ENCODE measurements at regions not wholly inside any gene's neighbourhood (a gene's known extent, or its start where the extent isn't known, plus 50 kb on each side); places are given as distances from the start of the nearest gene placed in this dataset.
"Not testable (repeated sequence)": the region's sequence is repeated elsewhere in the genome, so short reads cannot be mapped to it uniquely, and the experiment has no call there.

DNA sequence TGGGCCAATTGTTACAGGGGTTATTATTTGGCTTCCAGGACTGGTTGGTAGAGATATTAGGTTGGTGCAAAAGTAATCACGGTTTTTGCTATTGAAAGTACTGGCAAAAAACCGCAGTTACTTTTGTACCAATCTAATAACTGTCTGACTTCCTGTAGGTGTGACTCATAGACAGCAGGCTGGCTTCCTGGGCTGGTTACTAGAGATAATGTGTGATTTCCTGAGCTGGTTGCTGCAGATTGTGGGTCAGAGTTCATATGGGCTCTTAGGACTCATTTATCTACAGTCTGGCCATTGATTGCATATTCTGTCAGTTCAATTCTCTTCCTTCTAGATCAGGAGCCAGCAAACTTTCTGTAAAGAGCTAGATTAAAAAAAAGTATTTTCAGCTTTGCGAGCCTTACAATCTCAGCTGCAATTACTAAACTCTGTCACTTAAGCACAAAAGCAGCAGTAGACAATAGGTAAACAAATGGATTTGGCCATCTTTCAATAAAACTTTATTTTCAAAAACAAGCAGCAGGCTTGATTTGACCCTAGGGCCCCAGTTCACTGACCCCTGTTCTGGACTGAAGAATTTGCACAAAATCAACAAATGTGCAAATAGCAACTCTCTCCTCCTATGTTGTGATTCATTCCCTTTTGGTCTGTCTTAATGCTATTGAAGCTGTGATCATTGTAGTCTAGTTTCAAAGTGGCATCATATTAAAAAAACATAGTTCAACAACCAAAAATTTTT, 50.8 kb upstream of the BOD1L1 start:
- no peak for DNase-seq (ENCODE audit: low read depth in 2 of 2)

DNA sequence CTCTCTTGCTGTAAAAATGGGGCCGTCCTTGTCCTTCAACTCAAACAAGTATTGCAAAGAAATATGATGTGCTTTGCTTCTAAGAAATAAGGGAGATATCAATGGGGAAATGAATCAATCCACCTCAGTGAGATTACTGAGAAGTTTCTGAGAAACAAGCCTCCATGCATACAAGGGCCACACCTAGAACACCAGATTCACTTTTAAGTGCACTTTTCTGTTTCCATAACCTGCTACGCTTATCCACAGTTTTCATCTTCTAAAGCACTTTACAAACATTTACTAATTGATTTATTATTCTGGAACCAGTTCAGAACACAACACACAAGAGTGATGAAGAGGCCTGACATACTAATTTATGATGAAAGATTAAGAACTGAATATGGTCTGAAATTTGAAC, 54.0 kb upstream of the BOD1L1 start:
- no peak for DNase-seq (ENCODE audit: low read depth in 2 of 2)

DNA sequence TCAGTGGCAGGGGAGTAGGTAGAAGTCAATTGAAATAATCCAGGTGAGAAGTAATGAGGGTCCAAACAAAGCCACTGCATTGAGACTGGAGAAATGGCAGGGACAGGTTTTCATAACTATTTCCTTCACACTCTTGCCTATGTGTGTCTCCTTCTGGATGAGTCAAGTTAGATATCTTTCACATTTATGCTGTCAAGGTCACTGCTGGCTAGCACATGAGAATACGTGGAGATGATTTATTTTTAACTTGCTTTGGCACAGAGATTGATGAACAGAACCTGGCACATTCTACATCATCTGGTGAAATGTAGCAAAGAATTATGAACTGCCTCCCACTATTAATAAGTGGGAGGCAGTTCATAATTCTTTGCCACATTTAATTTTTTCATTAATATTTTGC, 66.7 kb upstream of the BOD1L1 start:
- no peak for DNase-seq (ENCODE audit: low read depth in 2 of 2)

DNA sequence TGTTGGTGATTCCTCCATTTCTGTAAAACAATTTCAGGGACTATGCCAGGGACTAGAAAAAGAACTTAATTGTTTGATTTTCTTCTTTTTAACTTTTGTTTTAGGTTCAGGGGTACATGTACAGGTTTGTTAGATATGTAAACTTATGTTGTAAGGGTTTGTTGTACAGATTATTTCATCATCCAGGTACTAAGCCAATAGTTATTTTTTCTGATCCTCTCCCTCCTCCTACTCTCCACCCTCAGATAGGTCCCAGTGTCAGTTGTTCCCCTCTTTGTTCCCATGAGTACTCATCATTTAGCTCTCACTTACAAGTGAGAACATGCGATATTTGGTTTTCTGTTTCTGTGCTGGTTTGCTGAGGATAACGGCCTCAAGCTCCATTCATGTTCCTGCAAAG, 70.8 kb upstream of the BOD1L1 start:
- DNase-seq (ENCODE audit: low read depth in 2 of 2): no peak

DNA sequence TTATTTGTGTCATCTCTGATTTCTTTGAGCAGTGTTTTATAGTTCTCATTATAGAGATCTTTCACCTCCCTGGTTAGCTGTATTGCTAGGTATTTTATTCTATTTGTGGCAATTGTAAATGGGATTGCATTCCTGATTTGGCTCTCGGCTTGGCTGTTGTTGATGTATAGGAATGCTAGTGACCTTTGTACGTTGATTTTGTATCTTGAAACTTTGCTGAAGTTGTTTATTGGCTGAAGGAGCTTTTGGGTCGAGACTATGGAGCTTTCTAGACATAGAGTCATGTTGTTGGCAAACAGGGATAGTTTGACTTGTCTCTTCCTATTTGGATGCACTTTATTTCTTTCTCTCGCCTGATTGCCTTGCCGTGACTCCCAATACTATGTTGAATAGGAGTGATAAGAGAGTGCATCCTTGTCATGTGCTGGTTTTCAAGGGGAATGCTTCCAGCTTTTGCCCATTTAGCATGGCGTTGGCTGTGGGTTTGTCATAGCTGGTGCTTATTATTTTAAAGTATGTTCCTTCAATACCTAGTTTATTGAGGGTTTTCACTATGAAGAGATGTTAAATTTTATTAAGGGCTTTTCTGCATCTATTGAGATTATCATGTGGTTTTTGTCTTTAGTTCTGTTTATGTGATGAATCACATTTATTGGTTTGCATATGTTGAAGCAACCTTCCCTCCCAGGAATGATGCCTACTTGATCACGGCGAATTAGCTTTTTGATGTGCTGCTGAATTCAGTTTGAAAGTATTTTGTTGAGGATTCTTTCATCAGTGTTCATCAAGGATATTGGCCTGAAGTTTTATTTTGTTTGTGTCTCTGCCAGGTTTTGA, 72.7 kb upstream of the BOD1L1 start:
- no peak for DNase-seq (ENCODE audit: low read depth in 2 of 2)

DNA sequence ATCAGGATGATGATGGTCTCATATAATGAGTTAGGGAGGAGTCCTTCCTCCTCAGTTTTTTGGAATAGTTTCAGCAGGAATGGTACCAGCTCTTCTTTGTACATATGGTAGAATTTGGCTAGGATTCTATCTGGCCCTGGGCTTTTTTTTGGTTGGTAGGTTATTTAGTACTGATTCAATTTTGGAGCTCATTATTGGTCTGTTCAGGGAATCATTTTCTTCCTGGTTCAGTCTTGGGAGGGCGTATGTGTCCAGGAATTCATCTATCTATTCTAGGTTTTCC, 73.3 kb upstream of the BOD1L1 start:
- not testable (repeated sequence) for DNase-seq (ENCODE audit: low read depth in 2 of 2)

DNA sequence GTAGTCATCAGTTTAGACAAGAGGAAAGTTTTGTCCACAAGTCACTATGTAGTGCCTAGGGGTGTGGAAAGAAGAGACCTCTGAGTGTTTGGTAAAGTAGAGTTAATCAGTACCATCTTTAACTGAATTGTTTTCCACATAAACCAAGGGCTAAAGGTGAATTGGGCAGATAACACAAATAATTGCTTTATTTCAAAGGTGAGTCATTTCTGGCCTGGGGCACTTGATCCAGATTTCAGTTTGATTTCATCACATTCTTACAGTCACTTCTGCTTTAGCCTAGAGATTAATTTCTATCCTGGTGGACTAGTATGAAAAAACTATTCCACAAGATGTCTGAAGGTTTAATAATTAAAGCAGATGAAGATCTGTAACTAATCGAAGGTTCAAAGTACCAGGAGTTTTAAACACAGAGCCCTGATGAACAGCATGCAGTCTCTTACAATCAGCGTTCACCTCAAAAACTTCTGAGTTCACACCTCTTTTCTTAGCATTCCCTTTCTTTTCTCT, 74.5 kb upstream of the BOD1L1 start:
- DNase-seq (ENCODE audit: low read depth in 2 of 2): no peak

DNA sequence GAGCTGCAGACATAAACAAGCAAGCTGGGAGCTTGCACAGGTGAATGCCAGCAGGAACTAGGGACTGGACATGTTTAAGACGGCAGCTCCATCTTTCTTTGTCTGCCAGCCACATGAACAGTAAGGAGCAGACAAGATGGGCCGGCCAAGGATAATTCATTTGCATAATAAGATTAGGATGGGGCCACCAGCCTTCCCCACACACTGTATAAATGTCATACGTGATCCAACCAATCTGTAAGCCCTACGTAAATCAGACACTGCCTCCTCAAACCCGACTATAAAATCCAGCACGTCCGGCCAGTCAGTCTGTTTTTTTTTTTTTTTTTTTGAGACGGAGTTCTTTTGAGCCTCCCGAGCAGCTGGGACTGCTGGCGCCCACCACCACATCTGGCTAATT, 75.6 kb upstream of the BOD1L1 start:
- no peak for DNase-seq (ENCODE audit: low read depth in 2 of 2)

DNA sequence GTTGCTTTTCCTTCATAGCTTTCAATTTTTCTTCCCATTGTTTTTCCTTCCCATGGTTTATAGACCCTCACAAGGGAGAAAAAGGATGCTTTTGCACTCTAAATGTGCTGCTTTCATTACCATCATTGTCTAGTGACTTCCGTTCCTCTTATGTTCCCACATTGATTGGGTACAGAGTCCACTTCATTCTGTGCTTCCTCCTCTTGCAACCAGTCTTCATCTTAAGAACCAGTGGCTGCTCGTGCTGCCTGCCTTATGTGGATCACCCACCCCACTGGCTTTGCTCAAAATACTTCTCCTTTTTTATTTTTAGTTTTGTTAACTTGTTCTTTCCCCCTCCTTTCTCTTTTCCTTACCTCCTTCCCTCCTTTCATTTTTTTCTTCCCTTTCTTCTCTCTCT, 76.5 kb upstream of the BOD1L1 start:
- DNase-seq (ENCODE audit: low read depth in 2 of 2): no peak

DNA sequence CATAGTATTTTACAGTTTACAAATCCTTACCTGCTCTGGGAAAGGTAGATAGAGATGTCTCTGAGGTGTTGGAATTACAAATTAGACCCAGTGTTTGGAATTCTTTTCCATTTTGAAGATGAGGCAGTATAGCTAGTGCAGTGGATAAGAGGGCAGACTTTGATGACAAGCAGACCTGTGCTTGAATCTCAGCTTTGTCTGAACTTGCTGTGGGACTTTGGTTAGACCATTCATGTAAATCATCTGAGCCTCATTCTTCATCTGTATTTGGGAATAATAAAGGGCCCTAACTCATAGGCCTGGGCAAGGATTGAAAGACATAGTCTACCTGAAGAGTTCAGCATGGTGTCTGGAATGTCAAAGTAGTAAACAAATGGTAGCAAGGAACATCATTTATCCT, 77.2 kb upstream of the BOD1L1 start:
- DNase-seq (ENCODE audit: low read depth in 2 of 2): no peak

DNA sequence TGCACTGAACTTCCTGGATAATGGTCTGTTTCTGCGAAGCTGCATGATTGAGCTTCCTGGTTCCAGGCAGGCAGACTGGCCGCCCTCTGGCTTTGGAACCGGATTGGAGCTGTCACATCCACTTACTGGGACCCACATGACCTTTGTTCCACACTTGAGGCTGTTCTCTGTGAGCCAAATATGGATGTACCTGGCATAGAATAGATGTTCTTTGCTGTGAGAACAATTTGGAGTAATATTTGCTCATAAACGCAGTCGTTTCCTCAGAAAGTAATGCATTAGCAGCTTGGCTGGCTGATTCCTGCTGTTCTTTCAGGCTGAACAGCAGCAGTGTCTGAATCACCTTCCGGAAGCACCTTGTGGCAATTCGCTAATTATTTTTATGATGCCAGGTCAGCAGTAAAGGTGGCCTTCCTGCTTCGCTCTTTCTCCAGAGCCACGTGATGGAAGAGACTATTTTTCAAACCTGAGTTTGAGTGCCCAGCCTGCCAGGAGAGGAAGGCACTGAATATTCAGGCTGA, 78.1 kb upstream of the BOD1L1 start:
- no peak for DNase-seq (ENCODE audit: low read depth in 2 of 2)

DNA sequence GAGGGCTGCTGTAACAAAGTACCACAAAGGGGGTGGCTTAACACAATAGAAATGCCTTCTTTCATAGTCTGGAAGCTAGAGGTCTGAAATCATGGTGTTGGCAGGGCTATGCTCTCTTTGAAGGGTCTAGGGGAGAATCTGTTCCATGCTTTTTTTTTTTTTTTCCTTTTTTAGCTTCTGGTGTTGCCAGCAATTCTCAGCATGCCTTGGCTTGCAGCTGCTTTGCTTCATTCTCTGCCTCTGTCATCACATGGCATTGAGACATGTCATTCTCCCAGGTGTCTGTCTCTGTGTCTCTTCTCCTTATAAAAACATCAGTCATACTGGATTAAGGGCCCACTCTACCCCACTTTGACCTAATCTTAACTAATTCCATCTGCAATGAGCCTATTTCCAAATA, 78.6 kb upstream of the BOD1L1 start:
- DNase-seq (ENCODE audit: low read depth in 2 of 2): no peak

DNA sequence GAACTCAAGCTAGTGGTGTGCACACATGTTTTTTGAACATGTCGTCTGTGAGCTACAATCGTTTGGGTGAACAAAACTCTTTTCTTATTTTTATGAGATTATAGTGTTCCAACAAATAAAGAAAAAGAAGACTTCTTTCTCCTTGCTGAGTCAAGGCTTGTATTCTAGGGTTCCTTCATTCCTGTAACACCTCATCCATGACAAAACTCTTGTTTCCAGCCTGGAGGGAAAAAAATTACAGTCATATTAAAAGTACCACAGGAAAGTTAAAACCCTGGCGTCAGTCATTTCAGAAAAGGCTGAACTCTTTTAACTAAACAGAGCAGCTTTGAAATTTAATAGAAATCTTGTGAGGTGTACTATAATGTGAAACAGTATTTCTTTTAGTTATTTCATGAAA, 79.2 kb upstream of the BOD1L1 start:
- no peak for DNase-seq (ENCODE audit: low read depth in 2 of 2)

DNA sequence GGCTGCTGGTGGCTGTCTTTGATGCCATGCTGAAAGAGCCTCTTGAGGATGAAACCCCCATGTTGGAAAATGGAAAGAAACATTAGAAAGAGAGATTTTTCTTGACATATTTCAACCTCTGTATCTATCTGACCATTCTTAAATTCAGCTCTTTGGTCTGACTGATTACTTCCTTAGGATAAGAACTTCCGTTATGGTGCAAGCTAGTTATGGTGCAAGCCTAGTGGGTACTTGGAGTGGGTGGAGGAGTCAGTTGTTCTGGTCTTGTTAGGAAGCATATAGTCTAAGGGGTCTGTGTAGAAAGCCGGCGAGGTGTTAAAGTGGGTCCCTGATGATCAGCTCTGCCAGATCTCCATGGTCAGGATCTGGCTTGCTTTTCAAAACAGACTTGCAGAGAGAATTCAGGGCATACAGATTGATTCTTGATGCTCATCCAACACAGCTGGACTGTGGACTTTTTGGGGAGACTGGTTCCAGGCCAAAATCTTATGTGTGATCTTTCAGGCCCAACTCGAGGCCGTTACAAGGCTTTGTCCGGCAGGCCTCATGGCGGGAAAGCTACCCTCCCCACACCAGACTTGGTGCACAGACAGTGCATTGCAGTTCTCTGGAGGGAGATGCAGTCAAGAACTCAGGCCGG, 82.8 kb upstream of the BOD1L1 start:
- no peak for DNase-seq (ENCODE audit: low read depth in 2 of 2)

DNA sequence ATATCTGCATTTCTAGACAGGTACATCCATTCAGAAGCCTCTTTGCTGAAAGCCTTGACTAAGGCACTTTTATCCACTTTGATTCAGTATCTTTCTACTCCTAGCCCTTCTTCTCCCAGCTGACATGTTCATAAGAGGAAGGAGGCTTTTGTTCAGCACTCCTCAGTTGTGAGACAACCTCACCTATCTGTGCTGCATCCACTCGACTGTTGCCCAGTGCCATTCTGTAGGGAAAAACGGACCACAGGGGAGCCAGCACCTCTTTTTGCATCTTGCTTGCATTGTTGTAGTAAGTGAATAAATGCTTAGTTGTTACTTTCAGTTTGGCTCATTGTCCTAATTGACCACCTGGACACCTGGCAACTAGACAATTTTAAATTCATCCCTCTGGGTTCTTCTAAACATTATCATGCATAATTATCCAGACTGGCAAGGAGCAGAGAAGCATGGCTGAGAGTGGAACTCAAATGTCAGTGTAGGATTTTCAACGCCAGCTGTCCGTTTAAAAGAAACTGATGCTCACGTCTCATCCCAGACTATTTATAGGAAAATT, 83.8 kb upstream of the BOD1L1 start:
- DNase-seq (ENCODE audit: low read depth in 2 of 2): no peak

DNA sequence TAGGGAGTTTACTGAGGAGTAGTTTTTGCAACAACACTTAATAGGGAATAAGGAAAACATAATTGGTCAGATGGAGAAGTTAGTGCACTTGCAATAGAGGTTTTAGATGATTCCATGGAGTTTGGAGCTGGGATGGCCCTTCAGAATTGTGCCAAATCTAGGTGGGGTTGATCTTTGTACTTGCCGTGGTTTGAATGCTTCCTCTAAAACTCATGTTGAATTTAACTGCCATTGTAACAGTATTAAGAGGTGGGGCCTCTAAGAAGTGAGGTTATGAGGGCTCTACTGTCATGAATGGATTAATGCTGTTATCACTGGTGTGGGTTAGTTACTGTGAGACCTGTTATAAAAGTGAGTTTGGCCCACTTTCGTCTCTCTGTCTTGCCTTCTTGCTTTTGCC, 94.4 kb upstream of the BOD1L1 start:
- DNase-seq (ENCODE audit: low read depth in 2 of 2): no peak

DNA sequence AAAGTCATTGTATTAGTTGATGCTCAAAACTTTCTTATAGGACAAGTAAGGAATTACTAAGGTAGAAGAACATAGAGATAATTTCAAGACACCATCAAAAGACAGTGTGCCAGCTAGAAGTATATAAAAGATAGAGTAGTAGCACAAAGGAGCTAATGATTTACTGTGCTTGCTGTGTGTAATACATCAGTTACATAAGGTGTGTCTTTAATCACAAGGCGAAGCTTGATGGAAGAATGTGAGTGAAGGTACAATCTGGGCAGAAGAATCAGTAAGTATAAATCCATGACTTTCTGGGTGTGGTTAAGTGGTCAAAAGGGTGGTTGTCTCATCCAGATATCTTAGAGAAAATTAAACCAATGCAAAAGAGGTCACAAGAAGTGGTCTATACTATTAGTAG, 95.1 kb upstream of the BOD1L1 start:
- no peak for DNase-seq (ENCODE audit: low read depth in 2 of 2)

DNA sequence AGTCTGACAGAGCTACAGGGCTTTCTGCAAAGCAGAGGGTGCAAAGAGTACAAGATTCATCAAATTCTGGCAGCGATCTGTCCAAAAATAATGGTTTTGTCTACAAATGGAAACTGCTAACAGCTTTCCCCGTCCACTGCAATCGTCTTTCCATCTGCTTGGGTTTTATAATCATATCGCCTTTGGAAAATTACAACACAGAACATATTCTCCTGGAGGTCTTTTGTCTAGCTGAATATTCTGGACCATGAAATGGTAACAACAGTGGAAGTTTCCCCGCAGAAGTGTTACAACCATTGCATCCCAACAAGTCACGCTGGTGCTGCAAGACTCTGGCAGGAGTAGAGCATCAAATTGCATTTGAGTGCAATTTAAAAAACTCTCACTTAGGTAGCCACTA, 101.2 kb upstream of the BOD1L1 start:
- DNase-seq (ENCODE audit: low read depth in 2 of 2): no peak

DNA sequence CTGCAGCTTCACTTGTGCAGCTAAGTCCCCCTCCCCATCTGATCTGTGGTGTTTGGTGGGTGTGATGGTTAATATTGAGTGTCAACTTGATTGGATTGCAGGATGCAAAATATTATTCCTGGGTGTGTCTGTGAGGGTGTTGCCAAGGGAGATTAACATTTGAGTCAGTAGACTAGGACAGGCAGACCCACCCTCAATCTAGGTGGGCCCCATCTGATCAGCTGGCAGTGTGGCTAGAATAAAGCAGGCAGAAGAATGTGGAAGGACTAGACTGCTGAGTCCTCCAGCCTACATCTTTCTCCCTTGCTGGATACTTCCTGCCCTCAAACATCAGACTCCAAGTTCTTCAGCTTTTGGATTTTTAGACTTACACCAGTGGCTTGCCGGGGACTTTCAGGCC, 103.5 kb upstream of the BOD1L1 start:
- no peak for DNase-seq (ENCODE audit: low read depth in 2 of 2)

DNA sequence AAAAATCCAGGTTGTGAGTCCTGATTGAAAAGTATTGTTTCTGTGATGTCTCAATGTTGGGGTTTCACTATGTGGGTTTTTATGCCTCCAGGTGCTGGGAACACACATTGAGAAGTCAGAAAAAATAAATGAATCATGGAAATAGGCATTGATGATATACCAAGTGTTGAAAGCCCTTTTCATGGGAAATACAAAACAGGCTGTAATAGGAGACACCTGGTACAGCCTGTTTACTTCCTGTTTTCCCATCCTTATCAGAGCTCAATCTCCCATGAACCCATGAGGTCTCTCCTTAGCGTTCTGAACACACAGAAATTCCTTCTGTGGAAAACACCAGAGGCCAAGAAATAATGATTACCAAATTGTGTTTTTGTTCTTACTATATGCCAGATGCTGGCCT, 106.3 kb upstream of the BOD1L1 start:
- no peak for DNase-seq (ENCODE audit: low read depth in 2 of 2)

DNA sequence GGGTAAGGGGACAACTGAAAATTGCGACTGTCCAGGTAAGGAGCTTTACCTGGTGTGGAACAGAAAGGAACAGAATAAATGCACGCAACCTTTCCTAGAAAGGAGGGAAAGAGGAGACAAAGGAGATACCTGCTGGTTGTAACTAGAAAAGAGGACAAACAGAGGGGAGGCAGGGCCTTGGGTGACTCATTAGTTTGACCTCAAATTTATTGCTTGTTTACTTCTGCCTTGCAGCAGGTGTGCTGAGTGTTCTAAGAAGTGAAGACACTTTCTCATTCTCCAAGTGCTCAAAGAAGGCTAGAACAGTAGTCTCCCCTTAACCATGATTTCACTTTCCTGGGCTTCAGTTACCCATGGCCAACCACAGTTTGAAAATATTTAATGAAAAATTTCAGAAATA, 123.1 kb upstream of the BOD1L1 start:
- no peak for DNase-seq (ENCODE audit: low read depth in 2 of 2)

DNA sequence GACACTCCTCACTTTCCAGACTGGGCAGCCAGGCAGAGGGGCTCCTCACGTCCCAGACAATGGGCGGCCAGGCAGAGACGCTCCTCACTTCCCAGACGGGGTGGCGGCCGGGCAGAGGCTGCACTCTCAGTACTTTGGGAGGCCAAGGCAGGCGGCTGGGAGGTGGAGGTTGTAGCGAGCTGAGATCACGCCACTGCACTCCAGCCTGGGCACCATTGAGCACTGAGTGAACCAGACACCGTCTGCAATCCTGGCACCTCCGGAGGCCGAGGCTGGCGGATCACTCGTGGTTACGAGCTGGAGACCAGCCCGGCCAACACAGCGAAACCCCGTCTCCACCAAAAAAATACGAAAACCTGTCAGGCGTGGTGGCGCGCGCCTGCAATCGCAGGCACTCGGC, 134.1 kb upstream of the BOD1L1 start:
- DNase-seq (ENCODE audit: low read depth in 2 of 2): not testable (repeated sequence)

All from stimulated activated CD4-positive, alpha-beta T cell treated with anti-CD3 and anti-CD28 coated beads, Interleukin-4, amount 100 ng/mL, for 48 hours (primary cell).